ENCODE measurements at regions not wholly inside any gene's neighbourhood (a gene's known extent, or its start where the extent isn't known, plus 50 kb on each side); places are given as distances from the start of the nearest gene placed in this dataset.
"Not testable (repeated sequence)": the region's sequence is repeated elsewhere in the genome, so short reads cannot be mapped to it uniquely, and the experiment has no call there.

GRCh38 chr7:119996634-119997033 is 276.3 kb upstream of the KCND2 start:
- intact Hi-C loops (cut with DNase I), result no loop called here
- 60 to 73% (median 68%) methylated on average over 3 of the region's 3 CpGs for WGBS, 3 donors
- H3K27ac ChIP-seq, result no peak overlapping the region
- H3K27me3 ChIP-seq (ENCODE audit: insufficient read depth in 3 of 3, low read length in 2 of 3), result no peaks in the 10 kb centered on the region
- DNase-seq (no peak), ATAC-seq (no peak)
- no peaks in the 10 kb centered on the region for H3K4me1 ChIP-seq
- H3K36me3 ChIP-seq (ENCODE audit: insufficient read depth in 1 of 2, low read depth in 1 of 2), result no peaks in the 10 kb centered on the region
- H3K4me3 ChIP-seq, result no peak overlapping the region
- no peaks in the 10 kb centered on the region for H3K9me3 ChIP-seq
- no peak for TF ChIP-seq CTCF (IDR thresholded peaks at IDR 0.05)

- TF ChIP-seq CTCF (IDR thresholded peaks at IDR 0.05), result no peak
- ATAC-seq (no peak), DNase-seq (no peak)
- Histone ChIP-seq H3K36me3 (ENCODE audit: insufficient read depth in 1 of 2, low read depth in 1 of 2) (no peaks in the 10 kb centered on the region), H3K9me3 (no peaks in the 10 kb centered on the region), H3K4me1 (no peaks in the 10 kb centered on the region), H3K27me3 (ENCODE audit: insufficient read depth in 3 of 3, low read length in 2 of 3) (no peaks in the 10 kb centered on the region), H3K27ac (no peak overlapping the region), H3K4me3 (no peak overlapping the region)
- WGBS, 3 donors, result 88 to 93% (median 89%) methylated on average over 5 of the region's 5 CpGs
- intact Hi-C loops (cut with DNase I), result no loop called here
Measured at GRCh38 chr7:119999738-120000475, 273.1 kb upstream of the KCND2 start.

GRCh38 chr7:120005720-120006119 is 267.3 kb upstream of the KCND2 start:
- DNase-seq (no peak), ATAC-seq (no peak)
- H3K9me3 ChIP-seq, result no peaks in the 10 kb centered on the region
- intact Hi-C loops (cut with DNase I), result no loop called here
- no peak overlapping the region for H3K4me3 ChIP-seq
- no peaks in the 10 kb centered on the region for H3K36me3 ChIP-seq (ENCODE audit: insufficient read depth in 1 of 2, low read depth in 1 of 2)
- H3K27me3 ChIP-seq (ENCODE audit: insufficient read depth in 3 of 3, low read length in 2 of 3), result no peaks in the 10 kb centered on the region
- TF ChIP-seq CTCF (IDR thresholded peaks at IDR 0.05), result no peak
- no peaks in the 10 kb centered on the region for H3K4me1 ChIP-seq
- 86 to 94% (median 87%) methylated on average over 6 of the region's 6 CpGs for whole genome bisulfite sequencing, 3 donors
- H3K27ac ChIP-seq, result no peak overlapping the region

- H3K36me3 ChIP-seq (ENCODE audit: insufficient read depth in 1 of 2, low read depth in 1 of 2); intact Hi-C loops (cut with DNase I); ATAC-seq; DNase-seq; H3K27me3 ChIP-seq (ENCODE audit: insufficient read depth in 3 of 3, low read length in 2 of 3); H3K4me1 ChIP-seq; H3K9me3 ChIP-seq; H3K4me3 ChIP-seq; H3K27ac ChIP-seq: not testable (repeated sequence)
- WGBS, 3 donors, result 79 to 84% (median 83%) methylated on average over 5 of the region's 5 CpGs
Measured at GRCh38 chr7:120014301-120014700, 258.7 kb upstream of the KCND2 start.

- H3K27ac ChIP-seq, result no peak overlapping the region
- H3K9me3 ChIP-seq, result no peaks in the 10 kb centered on the region
- no peaks in the 10 kb centered on the region for H3K36me3 ChIP-seq (ENCODE audit: insufficient read depth in 1 of 2, low read depth in 1 of 2)
- DNase-seq, result no peak
- H3K27me3 ChIP-seq (ENCODE audit: insufficient read depth in 3 of 3, low read length in 2 of 3), result no peaks in the 10 kb centered on the region
- no peaks in the 10 kb centered on the region for H3K4me1 ChIP-seq
- 38 to 47% (median 38%) methylated on average over 4 of the region's 4 CpGs for WGBS, 3 donors
- no peak for TF ChIP-seq CTCF (IDR thresholded peaks at IDR 0.05)
- intact Hi-C loops (cut with DNase I), result no loop called here
- no peak for ATAC-seq
- H3K4me3 ChIP-seq, result no peak overlapping the region
Measured at GRCh38 chr7:120014925-120015465, 258.0 kb upstream of the KCND2 start.
